Endometrial microvascular endothelial cells (primary cell): ENCODE measurements at regions not wholly inside any gene's neighbourhood (a gene's known extent, or its start where the extent isn't known, plus 50 kb on each side); places are given as distances from the start of the nearest gene placed in this dataset.

ENCODE experiments used
- in situ Hi-C: cut with HindIII; loops from 2 replicates; pipeline ENCODE4 v1.10.0; 2017; ENCODE audit warnings: low sequenced_read_pairs, low pct_unique_long_range_greater_than_20kb; ENCODE audit errors: inconsistent ontology term

GRCh38 chr3:124210899-124211298 lies 219.0 kb upstream of the ROPN1 start:
- in situ Hi-C loops, result no loop called here

DNA sequence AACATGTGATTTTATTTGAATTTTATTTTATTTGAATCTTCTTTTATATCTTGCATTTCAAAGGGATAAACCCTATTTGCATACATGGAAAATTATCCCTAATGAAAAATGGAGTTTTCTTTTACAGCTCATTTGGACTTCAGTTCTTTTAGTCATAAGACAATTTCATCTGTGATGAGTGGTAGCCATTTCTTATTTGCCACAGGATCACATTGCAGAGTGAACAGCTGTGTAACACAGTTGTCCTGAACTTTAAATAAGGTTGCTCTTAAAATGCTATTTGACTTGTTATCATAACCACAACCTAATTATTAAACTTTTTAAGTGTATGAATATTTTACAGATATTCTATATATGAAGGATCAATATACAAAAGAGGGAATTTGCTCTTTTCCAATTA lies 221.7 kb upstream of the ROPN1 start:
- in situ Hi-C loops, result no loop called here

DNA sequence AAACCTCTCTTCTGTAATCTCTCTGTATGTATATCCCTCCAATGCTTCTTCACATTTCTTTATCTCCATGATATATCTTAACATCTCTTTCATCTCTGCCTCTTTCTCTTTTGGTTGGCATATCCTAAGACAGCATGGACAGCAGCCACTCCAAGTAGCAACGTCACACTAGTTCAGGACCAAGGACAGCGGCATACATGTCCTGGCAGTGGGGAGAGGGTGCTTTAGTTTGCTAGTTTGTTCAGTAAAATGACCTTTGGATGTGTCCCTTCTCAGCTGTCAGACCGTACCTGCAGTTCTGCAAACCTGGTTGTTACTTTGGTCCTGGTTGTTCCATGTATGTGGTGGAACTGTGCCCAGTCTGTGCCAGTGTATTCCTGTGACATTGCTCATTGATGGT lies 225.6 kb upstream of the ROPN1 start:
- in situ Hi-C loops, result no loop called here

- in situ Hi-C loops, result no loop called here
Measured at GRCh38 chr3:124221422-124221821, 229.5 kb upstream of the ROPN1 start.

DNA sequence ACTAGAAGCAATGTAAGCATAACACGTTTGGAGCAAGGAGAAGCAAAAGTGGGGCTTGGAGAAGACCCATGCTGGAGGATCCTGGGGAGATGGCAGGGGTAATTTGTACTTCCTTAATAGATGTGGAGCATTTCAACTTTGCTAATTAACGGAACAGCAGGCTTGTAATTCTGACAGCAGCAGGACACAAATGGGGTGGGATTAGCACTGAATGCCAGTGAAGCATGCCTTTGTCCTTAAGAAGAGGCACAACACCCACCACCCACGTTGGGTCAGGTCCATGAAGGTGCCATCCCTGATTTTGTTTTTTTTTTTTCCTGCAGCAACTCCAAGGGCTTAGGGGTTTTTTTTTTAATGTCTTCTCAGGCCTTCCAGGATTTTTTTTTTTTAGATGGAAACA lies 231.9 kb upstream of the ROPN1 start:
- in situ Hi-C loops, result no loop called here

GRCh38 chr3:124227150-124227630 lies 235.3 kb upstream of the ROPN1 start:
- in situ Hi-C loops, result no loop called here

DNA sequence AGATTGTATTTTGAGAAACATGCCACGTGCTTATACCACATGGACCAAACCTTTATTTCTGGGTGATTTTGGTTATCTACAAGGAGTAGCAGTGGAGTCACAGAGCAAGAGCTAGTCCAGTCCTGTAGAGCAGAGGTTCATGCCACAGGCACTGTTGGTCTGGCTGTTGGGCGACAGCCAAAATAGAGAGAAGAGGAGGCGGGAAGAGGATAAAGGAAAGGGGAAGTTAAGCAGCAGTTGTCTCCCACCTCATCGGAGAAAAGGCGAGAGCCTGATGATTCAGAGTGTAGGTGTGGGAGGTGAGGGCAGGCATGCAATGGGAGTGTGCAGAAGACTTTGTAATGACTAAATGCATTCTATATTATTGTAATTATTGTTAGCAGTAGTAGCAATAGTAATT lies 237.5 kb upstream of the ROPN1 start:
- in situ Hi-C loops, result no loop called here

DNA sequence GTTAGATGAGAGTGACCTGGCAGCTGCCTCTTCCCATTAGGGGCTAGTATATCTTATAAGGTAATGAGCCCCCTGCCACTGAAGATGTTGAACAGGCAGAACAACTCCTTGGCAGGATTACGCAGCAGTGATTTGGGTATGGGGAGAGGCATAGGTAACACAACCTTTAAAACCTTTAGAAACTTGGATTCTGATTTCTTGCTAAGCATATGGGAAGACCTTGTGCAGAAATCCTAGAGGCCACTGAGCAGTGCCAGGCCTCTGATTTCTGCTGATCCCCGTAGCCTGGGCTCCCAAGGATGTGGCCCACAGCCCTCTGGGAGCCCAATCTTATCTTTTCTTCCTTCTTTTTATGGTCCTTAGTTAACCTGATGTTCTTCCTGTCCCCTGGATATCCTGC lies 237.9 kb upstream of the ROPN1 start:
- in situ Hi-C loops, result no loop called here

DNA sequence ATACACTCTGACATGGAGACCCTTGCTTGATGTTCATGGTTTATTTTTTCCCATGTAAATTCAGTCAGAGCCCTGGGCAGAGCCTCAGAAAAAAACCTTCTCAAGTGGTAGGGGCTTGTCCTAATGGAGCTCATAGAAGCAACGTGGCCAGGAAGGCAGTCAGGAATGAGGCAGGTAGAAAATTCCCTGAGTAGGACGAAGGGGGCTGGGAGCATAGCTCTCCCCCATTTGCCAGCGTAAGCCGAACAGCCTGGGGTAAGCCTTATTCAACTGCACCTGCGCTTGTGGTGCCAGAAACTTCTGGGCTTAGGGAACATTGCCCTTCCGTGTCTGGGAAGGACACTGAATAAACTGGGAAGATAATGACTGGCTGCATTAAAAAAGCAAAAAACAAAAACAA lies 238.5 kb upstream of the ROPN1 start:
- in situ Hi-C loops, result no loop called here

- in situ Hi-C loops, result no loop called here
Measured at GRCh38 chr3:124230998-124231397, 239.1 kb upstream of the ROPN1 start.

GRCh38 chr3:124234852-124235252 lies 242.9 kb upstream of the ROPN1 start:
- in situ Hi-C loops, result no loop called here

GRCh38 chr3:124235446-124235845 lies 243.5 kb upstream of the ROPN1 start:
- in situ Hi-C loops, result no loop called here

DNA sequence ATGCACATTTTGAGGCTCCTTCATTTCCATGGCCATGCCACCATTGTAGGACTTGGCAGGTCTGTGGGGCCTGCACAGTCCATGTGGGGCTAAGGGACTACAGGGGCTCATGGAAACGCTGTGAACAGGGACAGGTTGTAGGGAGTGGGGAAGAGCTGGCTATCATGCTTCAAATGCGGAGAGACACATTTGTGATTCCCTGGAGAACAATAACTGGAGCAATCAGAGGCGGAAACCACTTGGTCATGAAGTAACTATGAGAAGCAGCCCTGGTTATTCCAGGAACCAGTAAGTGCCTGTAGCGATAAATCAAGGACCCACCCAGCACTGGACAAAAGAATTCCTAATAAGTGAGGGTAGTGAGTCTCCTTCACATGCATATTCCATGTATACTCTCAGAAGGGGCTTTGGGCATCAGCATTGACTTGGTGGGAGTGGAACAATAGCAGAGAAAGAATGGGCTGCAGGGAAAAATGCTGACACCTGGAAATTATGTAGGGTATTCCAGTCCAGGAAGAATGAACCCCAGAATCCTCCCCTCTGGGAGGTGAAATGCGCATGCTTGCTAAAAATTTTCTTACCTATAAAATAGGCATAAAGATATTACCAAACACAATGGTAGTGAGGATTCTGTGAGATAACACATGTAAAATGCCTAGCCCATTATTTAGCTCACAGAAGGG lies 251.4 kb upstream of the ROPN1 start:
- in situ Hi-C loops, result no loop called here

GRCh38 chr3:124246376-124246775 lies 254.5 kb upstream of the ROPN1 start:
- in situ Hi-C loops, result no loop called here

- in situ Hi-C loops, result no loop called here
Measured at GRCh38 chr3:124246949-124247348, 255.0 kb upstream of the ROPN1 start.

DNA sequence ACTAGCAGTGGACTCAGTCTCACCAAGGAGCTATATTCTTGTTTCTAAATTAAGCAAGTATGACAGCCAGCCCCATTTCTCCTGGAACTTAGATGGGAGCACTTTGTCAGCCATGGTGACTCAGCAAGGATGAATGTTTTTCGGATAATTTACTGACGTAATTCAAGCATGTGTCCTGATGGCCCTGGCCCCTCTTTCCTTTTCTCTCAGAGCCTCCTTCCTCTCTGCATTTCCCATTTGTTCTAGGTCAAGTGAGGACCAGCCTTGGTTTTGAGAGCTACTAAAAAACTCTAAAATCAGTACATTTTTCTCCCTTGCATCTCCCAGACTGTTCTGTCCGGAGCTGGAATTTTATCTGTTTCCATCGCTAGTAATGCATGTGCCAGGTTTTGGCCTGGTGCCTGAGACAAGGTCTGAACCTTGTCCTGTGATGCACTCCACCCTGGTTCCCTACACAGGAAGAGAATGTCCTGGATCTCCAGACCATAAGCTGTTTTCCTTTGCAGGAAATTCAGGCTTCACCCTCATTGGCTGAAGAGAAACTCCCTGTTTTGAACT lies 256.6 kb upstream of the ROPN1 start:
- in situ Hi-C loops, result no loop called here

GRCh38 chr3:124249038-124249437 lies 257.1 kb upstream of the ROPN1 start:
- in situ Hi-C loops, result no loop called here

- in situ Hi-C loops, result no loop called here
Measured at GRCh38 chr3:124250053-124250452, 258.1 kb upstream of the ROPN1 start.

GRCh38 chr3:124256156-124256555 lies 264.2 kb upstream of the ROPN1 start:
- in situ Hi-C loops, result no loop called here

- in situ Hi-C loops, result no loop called here
Measured at GRCh38 chr3:124256599-124256998, 264.7 kb upstream of the ROPN1 start.

DNA sequence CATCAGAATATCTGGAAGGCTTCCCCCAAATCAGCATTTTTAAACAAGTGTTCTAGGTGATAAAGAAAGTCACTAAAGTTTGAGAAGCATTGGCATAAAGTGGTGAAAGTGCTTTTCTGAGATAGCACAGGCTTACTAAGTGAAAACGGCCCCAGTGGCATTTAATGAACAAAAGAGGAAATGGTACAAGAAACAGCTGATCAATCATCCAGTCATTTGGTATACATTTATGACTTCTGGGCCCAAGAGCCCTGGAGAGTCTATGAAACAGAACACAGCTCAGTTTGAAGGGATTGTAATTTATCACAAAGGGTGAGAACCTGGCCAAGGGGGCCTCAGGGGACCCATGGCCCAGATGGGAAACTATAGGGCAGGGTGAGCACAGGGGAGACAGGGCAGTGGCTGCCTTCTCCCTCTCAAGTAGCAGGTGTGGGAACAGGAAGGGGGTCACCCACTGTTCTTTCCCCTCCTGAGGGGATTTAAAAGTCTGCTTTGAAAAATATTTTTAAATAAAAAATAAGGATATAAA lies 265.5 kb upstream of the ROPN1 start:
- in situ Hi-C loops, result no loop called here
